Subcutaneous abdominal adipose tissue (tissue), 5 donors: ENCODE measurements at regions not wholly inside any gene's neighbourhood (a gene's known extent, or its start where the extent isn't known, plus 50 kb on each side); places are given as distances from the start of the nearest gene placed in this dataset.

ENCODE experiments used
- H3K27ac ChIP-seq: one replicate; pipeline ENCODE4 v1.7.0; 2013; ENCODE audit warnings: low read depth, mild to moderate bottlenecking, inconsistent platforms, low read length, moderate library complexity
- H3K27me3 ChIP-seq, 5 donors: one replicate each; pipeline ENCODE4 v1.7.0; 2013; ENCODE audit warnings: low read length in 5 of 5, inconsistent platforms in 1 of 5; ENCODE audit not compliant: control insufficient read depth in 5 of 5, insufficient read depth in 4 of 5
- H3K36me3 ChIP-seq, 5 donors: one replicate each; pipeline ENCODE4 v1.7.0; 2013; ENCODE audit warnings: low read length in 5 of 5; ENCODE audit not compliant: control insufficient read depth in 5 of 5, insufficient read depth in 5 of 5
- H3K4me1 ChIP-seq, 5 donors: one replicate each; pipeline ENCODE4 v1.7.0; 2013; ENCODE audit warnings: low read length in 5 of 5, mild to moderate bottlenecking in 3 of 5, moderate library complexity in 1 of 5; ENCODE audit not compliant: control insufficient read depth in 5 of 5, insufficient read depth in 5 of 5
- H3K4me3 ChIP-seq, 5 donors: one replicate each; pipeline ENCODE4 v1.7.0; 2013; ENCODE audit warnings: low read length in 5 of 5, low read depth in 1 of 5
- H3K9ac ChIP-seq, 5 donors: one replicate each; pipeline ENCODE4 v1.7.0; 2013; ENCODE audit warnings: low read length in 5 of 5, mild to moderate bottlenecking in 4 of 5, moderate library complexity in 3 of 5
- H3K9me3 ChIP-seq, 5 donors: one replicate each; pipeline ENCODE4 v1.7.0; 2013; ENCODE audit warnings: low read length in 5 of 5; ENCODE audit not compliant: control insufficient read depth in 5 of 5
- donor health status: healthy.
- donor health status: healthy.
- donor health status: healthy.
- donor health status: healthy.
- donor health status: healthy.

- Histone ChIP-seq H3K36me3 (no peaks in the 10 kb centered on the region), H3K4me3 (no peak overlapping the region), H3K4me1 (peaks cover 4 to 18% (median 14%) of the 10 kb centered on the region in 5 donors), H3K9ac (no peak overlapping the region), H3K27me3 (no peaks in the 10 kb centered on the region), H3K27ac (no peak overlapping the region), H3K9me3 (no peaks in the 10 kb centered on the region)
Observed at GRCh38 chr2:60285626-60286316, 267.7 kb downstream of the BCL11A start.

- H3K36me3 ChIP-seq, result no peaks in the 10 kb centered on the region
- H3K27me3 ChIP-seq, result no peaks in the 10 kb centered on the region
- H3K4me3 ChIP-seq, result no peak overlapping the region
- no peak overlapping the region for H3K27ac ChIP-seq
- no peak overlapping the region for H3K9ac ChIP-seq
- peaks cover 4 to 18% (median 14%) of the 10 kb centered on the region in 5 donors for H3K4me1 ChIP-seq
- H3K9me3 ChIP-seq, result no peaks in the 10 kb centered on the region
Observed at GRCh38 chr2:60283626-60284025, 269.8 kb downstream of the BCL11A start.

DNA sequence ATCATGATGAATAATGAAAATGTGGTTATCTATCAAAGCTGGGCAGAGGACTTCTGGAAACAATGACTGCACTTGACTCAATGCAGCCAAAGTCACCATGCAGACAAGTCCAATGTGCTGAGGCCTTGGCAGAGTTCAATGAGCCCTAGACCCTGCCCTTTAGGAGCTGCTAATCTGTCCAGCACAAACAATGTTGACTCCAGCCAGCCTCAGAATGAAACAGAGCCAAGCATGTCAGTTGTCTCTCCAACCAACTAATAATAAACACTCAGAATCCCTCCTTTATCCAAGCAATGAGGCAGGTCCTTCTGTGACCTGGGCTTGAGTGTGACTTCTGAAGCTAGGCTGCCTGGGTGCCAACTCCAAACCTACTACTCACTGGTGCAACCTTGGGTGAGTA is 270.6 kb downstream of the BCL11A start:
- Histone ChIP-seq H3K36me3 (no peaks in the 10 kb centered on the region), H3K4me3 (no peak overlapping the region), H3K4me1 (peaks cover 4 to 18% (median 14%) of the 10 kb centered on the region in 5 donors), H3K9ac (no peak overlapping the region), H3K27ac (no peak overlapping the region), H3K9me3 (no peaks in the 10 kb centered on the region), H3K27me3 (no peaks in the 10 kb centered on the region)

DNA sequence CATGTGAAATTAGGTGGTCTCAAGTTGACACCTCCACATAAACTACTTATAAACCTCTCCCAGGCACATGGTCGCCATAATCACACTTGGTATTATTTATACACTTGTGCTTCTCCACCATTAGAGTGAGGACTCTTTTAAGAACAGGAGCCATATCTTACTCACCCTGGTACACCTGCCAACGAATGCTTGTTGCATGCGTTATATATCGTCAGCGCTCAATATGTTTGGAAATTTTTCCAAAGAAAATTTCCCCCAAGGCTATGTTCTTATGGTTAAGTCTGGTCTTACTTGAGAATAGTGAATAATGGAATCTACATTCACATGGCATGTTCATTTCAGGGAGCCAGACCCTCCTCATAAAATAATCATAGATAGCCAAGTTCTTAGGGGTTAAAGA is 271.7 kb downstream of the BCL11A start:
- H3K27ac ChIP-seq, result no peak overlapping the region
- no peak overlapping the region for H3K9ac ChIP-seq
- no peaks in the 10 kb centered on the region for H3K36me3 ChIP-seq
- peaks cover 4 to 12% (median 7%) of the 10 kb centered on the region in 5 donors for H3K4me1 ChIP-seq
- no peaks in the 10 kb centered on the region for H3K9me3 ChIP-seq
- H3K4me3 ChIP-seq, result no peak overlapping the region
- no peaks in the 10 kb centered on the region for H3K27me3 ChIP-seq

DNA sequence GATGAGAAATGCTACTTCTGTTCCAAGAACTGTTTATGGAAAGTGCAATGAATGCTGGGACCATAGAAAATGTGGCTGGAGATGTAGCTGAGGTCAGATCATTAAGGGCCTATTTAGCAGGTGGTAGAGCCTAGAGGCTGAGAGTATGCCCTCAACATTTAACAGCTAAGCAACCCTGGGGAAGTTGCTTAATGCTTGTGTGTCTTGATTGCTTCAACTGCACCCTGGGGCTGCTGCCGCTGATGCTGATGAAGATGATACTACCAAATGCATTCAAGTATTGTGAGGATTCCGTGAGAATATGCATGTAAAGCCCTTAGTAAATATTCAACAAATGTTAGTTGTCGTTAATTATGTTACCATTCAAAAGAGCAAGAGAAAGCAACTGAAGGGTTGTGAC is 273.2 kb downstream of the BCL11A start:
- Histone ChIP-seq H3K4me1 (no peaks in the 10 kb centered on the region), H3K9me3 (peaks cover 0 to 3% (median 0%) of the 10 kb centered on the region in 5 donors), H3K4me3 (no peak overlapping the region), H3K9ac (no peak overlapping the region), H3K36me3 (no peaks in the 10 kb centered on the region), H3K27me3 (peaks cover 0 to 6% (median 0%) of the 10 kb centered on the region in 5 donors), H3K27ac (no peak overlapping the region)

GRCh38 chr2:60278906-60279305 is 274.5 kb downstream of the BCL11A start:
- H3K27me3 ChIP-seq, result peaks cover 0 to 6% (median 0%) of the 10 kb centered on the region in 5 donors
- peaks cover 6 to 12% (median 10%) of the 10 kb centered on the region in 5 donors for H3K9me3 ChIP-seq
- no peaks in the 10 kb centered on the region for H3K36me3 ChIP-seq
- no peak overlapping the region for H3K27ac ChIP-seq
- H3K4me1 ChIP-seq, result no peaks in the 10 kb centered on the region
- H3K9ac ChIP-seq, result no peak overlapping the region
- no peak overlapping the region for H3K4me3 ChIP-seq

DNA sequence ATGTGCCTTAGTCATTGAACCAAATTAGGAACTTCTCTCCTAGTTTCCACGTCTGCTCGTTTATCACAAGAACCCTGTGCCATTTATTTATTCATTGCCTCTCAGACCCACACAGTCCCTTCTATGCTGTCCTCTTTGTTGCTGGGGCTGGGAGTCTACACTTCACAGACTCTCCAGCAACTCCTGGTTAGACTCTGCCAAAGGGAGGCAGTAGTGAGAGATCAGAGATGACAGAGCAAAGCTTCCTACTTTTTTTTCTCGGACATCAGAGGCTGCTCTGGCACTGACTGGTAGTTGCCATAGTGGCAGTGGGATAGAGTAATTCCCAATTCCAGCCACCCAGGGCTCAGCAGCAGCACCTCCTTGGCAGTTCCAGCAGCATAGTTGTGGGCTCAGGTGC is 277.5 kb downstream of the BCL11A start:
- no peak overlapping the region for H3K4me3 ChIP-seq
- no peaks in the 10 kb centered on the region for H3K4me1 ChIP-seq
- H3K36me3 ChIP-seq, result no peaks in the 10 kb centered on the region
- H3K9ac ChIP-seq, result no peak overlapping the region
- H3K27ac ChIP-seq, result no peak overlapping the region
- peaks cover 0 to 6% (median 0%) of the 10 kb centered on the region in 5 donors for H3K27me3 ChIP-seq
- H3K9me3 ChIP-seq, result peaks cover 6 to 12% (median 10%) of the 10 kb centered on the region in 5 donors

GRCh38 chr2:60273836-60274235 is 279.6 kb downstream of the BCL11A start:
- Histone ChIP-seq H3K4me1 (no peaks in the 10 kb centered on the region), H3K4me3 (no peak overlapping the region), H3K9me3 (peaks cover 6 to 12% (median 10%) of the 10 kb centered on the region in 5 donors), H3K27ac (no peak overlapping the region), H3K27me3 (peaks cover 0 to 6% (median 0%) of the 10 kb centered on the region in 5 donors), H3K36me3 (no peaks in the 10 kb centered on the region), H3K9ac (no peak overlapping the region)

DNA sequence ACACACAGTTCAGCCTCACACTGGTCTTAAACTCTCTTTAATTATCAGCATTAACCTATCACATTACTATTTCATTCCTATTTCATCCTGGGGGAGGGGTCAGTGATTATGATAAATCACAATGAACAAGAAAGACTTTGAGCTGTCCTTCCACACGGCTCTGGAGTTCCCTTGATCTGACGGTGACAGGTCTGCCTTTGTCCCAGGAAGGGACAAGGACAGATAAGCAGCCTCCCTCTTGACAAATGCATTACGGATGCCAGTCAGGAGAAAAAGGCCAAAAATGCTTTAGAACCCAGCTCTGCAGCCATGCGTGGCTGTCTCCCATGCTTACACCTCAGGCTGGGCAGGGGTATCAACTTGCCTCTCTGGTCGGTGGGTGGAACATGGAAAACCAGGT is 281.7 kb downstream of the BCL11A start:
- Histone ChIP-seq H3K4me3 (no peak overlapping the region), H3K9me3 (peaks cover 6 to 12% (median 10%) of the 10 kb centered on the region in 5 donors), H3K27ac (no peak overlapping the region), H3K4me1 (no peaks in the 10 kb centered on the region), H3K36me3 (no peaks in the 10 kb centered on the region), H3K9ac (no peak overlapping the region), H3K27me3 (peaks cover 0 to 6% (median 0%) of the 10 kb centered on the region in 5 donors)

DNA sequence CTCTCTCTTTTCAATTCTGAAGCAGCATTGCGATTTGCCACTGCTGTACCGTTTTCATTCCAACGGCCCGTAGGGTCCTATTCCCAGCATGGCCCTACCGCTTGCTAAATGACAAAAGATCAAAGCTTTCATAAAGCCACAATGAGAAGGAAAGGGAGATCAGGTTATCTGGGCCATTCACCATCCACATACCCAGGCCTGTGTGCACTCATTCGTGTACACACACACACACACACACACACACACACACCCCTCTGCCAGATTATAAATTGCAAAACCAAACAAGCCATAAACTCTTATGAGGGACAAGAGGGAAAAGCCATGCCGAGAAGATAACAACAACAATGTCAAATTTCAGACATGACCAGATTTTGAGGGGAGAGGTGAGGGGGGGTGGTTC is 282.3 kb downstream of the BCL11A start:
- H3K36me3 ChIP-seq, result no peaks in the 10 kb centered on the region
- H3K4me1 ChIP-seq, result no peaks in the 10 kb centered on the region
- no peak overlapping the region for H3K9ac ChIP-seq
- no peak overlapping the region for H3K4me3 ChIP-seq
- peaks cover 6 to 12% (median 10%) of the 10 kb centered on the region in 5 donors for H3K9me3 ChIP-seq
- no peak overlapping the region for H3K27ac ChIP-seq
- peaks cover 0 to under 1% (median 0%) of the 10 kb centered on the region in 5 donors for H3K27me3 ChIP-seq
